ENCODE measurements at regions not wholly inside any gene's neighbourhood (a gene's known extent, or its start where the extent isn't known, plus 50 kb on each side); places are given as distances from the start of the nearest gene placed in this dataset.

- TF ChIP-seq CTCF (IDR thresholded peaks at IDR 0.05), result no peak
- DNase-seq (ENCODE audit: low spot score in 2 of 2), result no peak
- Histone ChIP-seq H3K4me3 (no peak overlapping the region), H3K4me1 (peaks cover 0 to 5% of the 10 kb centered on the region in 2 donors), H3K9me3 (no peaks in the 10 kb centered on the region), H3K27ac (no peak overlapping the region), H3K36me3 (no peaks in the 10 kb centered on the region), H3K27me3 (peaks cover 5% of the 10 kb centered on the region)
- intact Hi-C loops (cut with DNase I), result loop anchor here (5.0 to 10.0 kb wide), 2 partner anchors 242 to 430 kb away; partner anchors contain the start of gene RALB
Measured at GRCh38 chr2:120684289-120685065, 51.2 kb upstream of the GLI2 start.

- Histone ChIP-seq H3K36me3 (no peaks in the 10 kb centered on the region), H3K27ac (no peak overlapping the region), H3K4me1 (peaks cover 0 to 2% of the 10 kb centered on the region in 2 donors), H3K4me3 (no peak overlapping the region), H3K9me3 (no peaks in the 10 kb centered on the region), H3K27me3 (no peaks in the 10 kb centered on the region)
- intact Hi-C loops (cut with DNase I), result loop anchor here (10.0 kb wide), 1 partner anchor 431 kb away; the partner anchor contains the start of gene RALB
- no peak for DNase-seq (ENCODE audit: low spot score in 2 of 2)
- TF ChIP-seq CTCF (IDR thresholded peaks at IDR 0.05), result no peak
Measured at GRCh38 chr2:120685066-120685973, 50.3 kb upstream of the GLI2 start.

All from ascending aorta (tissue), 2 donors.